ENCODE measurements at regions not wholly inside any gene's neighbourhood (a gene's known extent, or its start where the extent isn't known, plus 50 kb on each side); places are given as distances from the start of the nearest gene placed in this dataset.

DNA sequence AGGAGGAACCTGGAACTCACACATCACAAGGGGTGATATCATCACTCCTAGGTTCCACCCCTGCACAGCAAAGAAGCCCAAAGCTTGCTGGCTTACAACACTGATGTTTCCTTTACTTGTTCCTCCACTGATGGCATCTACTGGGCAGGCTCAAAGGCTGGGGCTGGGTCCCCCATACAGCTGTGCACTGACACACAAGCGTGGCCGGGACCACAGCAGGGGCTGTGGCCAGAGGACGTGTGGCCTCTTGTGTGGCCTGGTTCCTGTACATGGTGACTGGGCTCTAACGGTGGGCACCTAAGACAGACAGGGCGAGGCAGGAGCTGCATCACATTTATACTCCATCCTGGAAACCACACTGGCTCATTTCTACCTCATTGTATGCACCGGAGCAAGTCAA is 264.4 kb upstream of the FOXF1 start:
- TF ChIP-seq, protein P1, sequence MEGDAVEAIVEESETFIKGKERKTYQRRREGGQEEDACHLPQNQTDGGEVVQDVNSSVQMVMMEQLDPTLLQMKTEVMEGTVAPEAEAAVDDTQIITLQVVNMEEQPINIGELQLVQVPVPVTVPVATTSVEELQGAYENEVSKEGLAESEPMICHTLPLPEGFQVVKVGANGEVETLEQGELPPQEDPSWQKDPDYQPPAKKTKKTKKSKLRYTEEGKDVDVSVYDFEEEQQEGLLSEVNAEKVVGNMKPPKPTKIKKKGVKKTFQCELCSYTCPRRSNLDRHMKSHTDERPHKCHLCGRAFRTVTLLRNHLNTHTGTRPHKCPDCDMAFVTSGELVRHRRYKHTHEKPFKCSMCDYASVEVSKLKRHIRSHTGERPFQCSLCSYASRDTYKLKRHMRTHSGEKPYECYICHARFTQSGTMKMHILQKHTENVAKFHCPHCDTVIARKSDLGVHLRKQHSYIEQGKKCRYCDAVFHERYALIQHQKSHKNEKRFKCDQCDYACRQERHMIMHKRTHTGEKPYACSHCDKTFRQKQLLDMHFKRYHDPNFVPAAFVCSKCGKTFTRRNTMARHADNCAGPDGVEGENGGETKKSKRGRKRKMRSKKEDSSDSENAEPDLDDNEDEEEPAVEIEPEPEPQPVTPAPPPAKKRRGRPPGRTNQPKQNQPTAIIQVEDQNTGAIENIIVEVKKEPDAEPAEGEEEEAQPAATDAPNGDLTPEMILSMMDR (IDR thresholded peaks at IDR 0.05; ENCODE audit: extremely low read depth in 1 of 2, insufficient read depth in 1 of 2, low read depth in 1 of 2, low read length in 2 of 2), result no peak
- no peak for TF ChIP-seq POLR2AphosphoS5 (IDR thresholded peaks at IDR 0.05; ENCODE audit: insufficient read depth, low read depth, low read length)
- no peak for TF ChIP-seq EZH2 (IDR thresholded peaks at IDR 0.05; ENCODE audit: borderline replicate concordance, low read depth, low read length, severe bottlenecking)
- TF ChIP-seq POLR2A (IDR thresholded peaks at IDR 0.05; ENCODE audit: low read depth, low read length), result no peak
- no peak for TF ChIP-seq FOS (IDR thresholded peaks at IDR 0.05; ENCODE audit: borderline replicate concordance, insufficient read depth, low read length)
- no peak for TF ChIP-seq MYC (IDR thresholded peaks at IDR 0.05; ENCODE audit: low read depth, low read length)

Data from endothelial cell of umbilical vein (primary cell).